ENCODE measurements at regions not wholly inside any gene's neighbourhood (a gene's known extent, or its start where the extent isn't known, plus 50 kb on each side); places are given as distances from the start of the nearest gene placed in this dataset.
A peak's percentile ranks its signal among the peaks of the same experiment; 100 is the strongest.

DNA sequence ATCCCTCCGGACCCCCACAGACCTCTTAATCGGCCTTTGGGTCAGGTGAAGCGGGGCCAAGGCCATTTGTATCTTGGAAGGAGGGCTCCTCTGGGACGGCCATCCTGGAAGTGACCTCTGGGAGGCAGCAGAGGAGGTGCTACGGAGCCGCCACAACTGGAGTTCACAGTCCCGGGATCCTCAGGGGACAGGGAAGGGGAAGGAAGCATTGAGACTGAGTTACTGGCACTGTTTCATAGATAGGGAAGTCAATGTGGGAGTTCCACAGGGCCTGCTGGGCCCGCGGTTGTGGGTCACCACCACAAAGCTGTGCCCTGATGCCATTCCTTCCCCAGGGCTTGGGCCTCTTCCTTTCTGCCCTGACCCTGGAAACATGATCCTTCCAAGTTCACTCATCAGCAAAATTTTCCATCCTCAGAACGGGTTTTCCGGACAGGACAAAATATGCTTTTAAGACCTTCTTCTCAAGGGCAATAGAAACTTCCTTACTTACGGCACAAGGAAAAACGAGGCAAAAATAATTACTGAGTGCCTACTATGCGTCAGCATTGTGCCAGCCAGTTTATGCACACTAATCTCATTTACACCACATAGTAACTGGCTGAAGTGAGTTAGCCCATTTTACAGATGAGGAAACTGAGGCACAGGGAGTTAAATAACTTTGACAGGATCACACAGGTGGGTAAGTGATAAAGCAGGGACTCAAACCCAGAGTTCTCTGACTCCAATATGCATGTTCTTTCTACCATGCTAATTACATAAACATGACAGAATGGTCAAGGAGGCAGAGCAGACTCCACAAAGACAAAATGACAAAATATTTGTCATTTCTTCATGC, 143.8 kb downstream of the UNC5CL start:
- TF ChIP-seq, protein P1, sequence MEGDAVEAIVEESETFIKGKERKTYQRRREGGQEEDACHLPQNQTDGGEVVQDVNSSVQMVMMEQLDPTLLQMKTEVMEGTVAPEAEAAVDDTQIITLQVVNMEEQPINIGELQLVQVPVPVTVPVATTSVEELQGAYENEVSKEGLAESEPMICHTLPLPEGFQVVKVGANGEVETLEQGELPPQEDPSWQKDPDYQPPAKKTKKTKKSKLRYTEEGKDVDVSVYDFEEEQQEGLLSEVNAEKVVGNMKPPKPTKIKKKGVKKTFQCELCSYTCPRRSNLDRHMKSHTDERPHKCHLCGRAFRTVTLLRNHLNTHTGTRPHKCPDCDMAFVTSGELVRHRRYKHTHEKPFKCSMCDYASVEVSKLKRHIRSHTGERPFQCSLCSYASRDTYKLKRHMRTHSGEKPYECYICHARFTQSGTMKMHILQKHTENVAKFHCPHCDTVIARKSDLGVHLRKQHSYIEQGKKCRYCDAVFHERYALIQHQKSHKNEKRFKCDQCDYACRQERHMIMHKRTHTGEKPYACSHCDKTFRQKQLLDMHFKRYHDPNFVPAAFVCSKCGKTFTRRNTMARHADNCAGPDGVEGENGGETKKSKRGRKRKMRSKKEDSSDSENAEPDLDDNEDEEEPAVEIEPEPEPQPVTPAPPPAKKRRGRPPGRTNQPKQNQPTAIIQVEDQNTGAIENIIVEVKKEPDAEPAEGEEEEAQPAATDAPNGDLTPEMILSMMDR (IDR thresholded peaks at IDR 0.05) = peak; percentile 29 to 36 (median 32)
- TF ChIP-seq POLR2A (IDR thresholded peaks at IDR 0.05; ENCODE audit: low read depth) = no peak
- TF ChIP-seq POLR2AphosphoS5 (IDR thresholded peaks at IDR 0.05) = no peak
- no peak for TF ChIP-seq EP300 (IDR thresholded peaks at IDR 0.05)
